DMS53 treated with DMSO at 0.1 percent for 48 hours (cell line): ENCODE measurements at regions not wholly inside any gene's neighbourhood (a gene's known extent, or its start where the extent isn't known, plus 50 kb on each side); places are given as distances from the start of the nearest gene placed in this dataset.

Experiments
- DNase-seq: peaks from one replicate; lab custom pipeline; 2025; ENCODE audit not compliant: unreplicated experiment; lab: John Stamatoyannopoulos, UW

GRCh38 chr14:66396164-66396563 is 90.0 kb upstream of the CCDC196 start:
- DNase-seq = no peak

DNA sequence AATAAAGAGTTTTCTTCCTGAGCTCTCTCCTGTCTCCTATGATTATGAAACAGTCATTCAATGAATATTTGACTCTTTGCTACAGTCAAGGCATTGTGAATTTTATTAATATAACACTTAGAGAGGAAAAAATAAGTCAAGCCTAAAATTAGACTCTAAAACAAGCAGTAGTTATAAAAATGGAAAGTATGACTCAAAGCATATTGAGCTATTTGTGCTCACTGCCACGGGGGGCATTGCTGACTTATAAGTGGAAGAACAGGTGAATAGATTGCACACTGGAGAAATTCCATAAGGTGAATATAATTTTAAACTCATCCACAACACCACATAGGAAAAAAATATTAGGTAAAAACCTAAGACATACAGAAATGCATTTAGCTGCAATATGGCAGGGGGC is 87.7 kb upstream of the CCDC196 start:
- no peak for DNase-seq

- no peak for DNase-seq
Observed at GRCh38 chr14:66401449-66402095, 84.6 kb upstream of the CCDC196 start.

GRCh38 chr14:66403183-66403582 is 83.0 kb upstream of the CCDC196 start:
- DNase-seq = peak; percentile 36

DNA sequence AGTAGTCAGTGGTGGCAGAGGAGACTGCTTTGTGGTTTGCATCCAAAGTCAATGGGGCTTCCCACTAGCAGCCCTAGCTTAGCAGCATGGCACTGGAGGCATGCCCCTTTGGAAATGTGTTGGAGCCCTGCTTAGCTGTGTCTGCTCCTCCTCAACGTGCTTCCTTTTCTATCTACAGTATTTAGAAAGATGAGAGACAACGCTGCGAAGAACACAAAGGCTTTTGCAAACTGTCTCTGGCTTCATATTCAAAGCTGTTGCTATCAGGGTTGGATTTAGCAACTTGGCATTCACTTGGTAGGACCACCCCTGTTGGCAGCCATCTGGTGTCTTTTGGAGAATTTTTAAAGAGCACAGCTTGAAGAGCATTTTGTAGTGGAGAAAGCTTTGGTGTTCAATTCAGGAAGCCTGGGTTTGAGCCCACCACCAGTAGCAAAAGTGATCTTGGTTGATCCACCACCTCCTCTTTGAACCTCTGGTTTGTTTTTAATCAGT is 82.1 kb upstream of the CCDC196 start:
- DNase-seq = no peak

DNA sequence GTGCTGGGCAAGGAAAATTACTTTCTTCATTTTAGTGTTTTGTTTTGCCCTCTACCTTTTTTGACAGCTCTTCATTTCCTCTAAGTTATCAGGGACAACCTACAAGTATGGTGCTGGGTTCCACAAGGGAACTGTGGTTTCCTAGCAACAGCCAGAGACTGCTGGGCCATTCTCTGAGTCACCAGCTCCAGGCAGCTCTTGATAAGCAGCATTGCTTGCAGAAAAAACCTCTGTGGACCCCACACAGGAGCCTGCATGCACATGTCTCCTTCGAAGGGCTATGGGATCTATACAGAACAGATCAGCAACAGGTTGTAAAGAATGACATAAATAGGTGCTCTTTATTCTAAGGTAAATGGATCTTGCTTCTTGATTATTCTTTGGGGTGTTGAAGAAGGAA is 81.0 kb upstream of the CCDC196 start:
- DNase-seq = no peak

- no peak for DNase-seq
Observed at GRCh38 chr14:66413901-66414300, 72.3 kb upstream of the CCDC196 start.

GRCh38 chr14:66414511-66414910 is 71.7 kb upstream of the CCDC196 start:
- no peak for DNase-seq

DNA sequence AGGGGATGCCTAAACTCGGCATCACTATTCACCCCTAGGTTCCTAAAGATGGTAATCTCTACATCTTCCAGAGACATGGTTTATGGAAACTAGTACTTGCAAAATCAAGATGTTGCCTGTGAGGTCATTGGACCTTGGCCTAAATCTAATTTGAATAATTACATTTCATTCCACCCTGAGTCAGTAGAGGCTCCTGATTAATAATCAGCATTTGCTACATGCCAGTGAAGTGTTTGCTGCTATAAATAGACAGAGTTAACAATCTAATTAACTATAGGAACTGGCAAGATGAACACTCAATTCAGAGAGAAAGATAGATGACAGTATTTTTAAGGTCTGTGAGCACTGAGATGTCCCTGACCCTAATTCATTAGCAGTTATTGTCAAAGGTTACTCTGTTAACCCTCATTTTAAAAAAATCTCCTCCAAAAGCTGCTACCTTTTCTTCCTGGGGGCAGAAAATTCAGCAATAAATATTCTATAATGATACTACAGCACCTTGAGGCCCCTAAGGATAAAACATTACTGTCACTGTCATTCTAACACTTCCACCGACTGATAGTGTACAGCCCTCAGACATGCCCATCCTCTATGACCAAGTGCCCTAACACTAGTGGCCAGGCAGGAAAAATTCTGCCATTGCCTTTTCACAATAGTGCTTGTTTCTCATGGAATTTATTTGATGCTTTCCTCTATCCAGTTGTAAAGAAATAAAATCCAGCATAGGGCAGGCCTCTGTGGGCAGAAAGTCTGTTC is 65.7 kb upstream of the CCDC196 start:
- no peak for DNase-seq

- DNase-seq = no peak
Observed at GRCh38 chr14:66421990-66422946, 63.9 kb upstream of the CCDC196 start.

DNA sequence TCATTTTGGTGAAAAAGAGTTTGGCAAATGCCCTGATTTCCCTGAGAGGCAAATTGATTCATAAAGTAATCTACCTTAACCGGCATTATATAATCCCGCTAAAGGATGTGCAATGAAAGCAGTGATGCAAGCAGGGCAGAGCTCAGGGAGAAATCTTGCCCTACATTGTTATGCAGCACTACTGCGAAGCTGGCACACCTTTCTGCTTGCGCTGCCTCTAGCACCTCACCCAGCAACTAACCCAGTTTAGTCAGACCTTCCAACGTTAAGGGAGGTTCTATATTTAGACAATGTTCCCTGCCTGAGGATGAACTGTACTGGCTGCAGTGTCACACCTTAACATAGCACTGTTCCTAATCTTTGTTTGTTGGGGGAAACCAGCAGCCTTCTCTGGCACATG is 60.8 kb upstream of the CCDC196 start:
- DNase-seq = no peak

- DNase-seq = no peak
Observed at GRCh38 chr14:66426451-66426850, 59.7 kb upstream of the CCDC196 start.

- DNase-seq = no peak
Observed at GRCh38 chr14:66432334-66432733, 53.8 kb upstream of the CCDC196 start.

DNA sequence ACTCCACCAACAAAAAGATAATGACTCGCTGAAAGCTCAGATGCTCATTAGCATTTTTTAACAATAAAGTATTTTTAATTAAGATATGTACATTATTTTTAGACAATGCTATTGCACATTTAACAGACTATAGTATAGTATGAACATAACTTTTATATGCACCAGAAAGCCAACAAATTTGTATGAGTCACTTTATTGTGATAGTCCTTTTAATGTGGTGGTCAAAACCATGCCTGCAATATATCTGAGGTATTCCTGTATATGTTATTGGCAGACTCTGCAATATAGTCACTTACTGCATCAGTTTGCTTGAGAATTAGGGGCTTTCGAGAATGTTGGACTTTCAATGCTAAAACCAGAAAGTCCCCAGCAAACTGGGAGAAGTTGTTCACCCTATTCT is 51.7 kb upstream of the CCDC196 start:
- DNase-seq = no peak

GRCh38 chr14:66435683-66436082 is 50.5 kb upstream of the CCDC196 start:
- DNase-seq = peak; percentile 1
